RWPE1 (cell line): ENCODE measurements at regions not wholly inside any gene's neighbourhood (a gene's known extent, or its start where the extent isn't known, plus 50 kb on each side); places are given as distances from the start of the nearest gene placed in this dataset.

Source experiments
- CTCF ChIA-PET: fragments of 350-600 bp; sonication (Branson Sonifier 250); formaldehyde crosslinking; extraction: SDS; loops from one replicate; lab custom pipeline; 2021; lab: Yijun Ruan, JAX
- POLR2A ChIA-PET: fragments of 400-600 bp; formaldehyde crosslinking; extraction: SDS; loops from one replicate; lab custom pipeline; 2020; ENCODE audit warnings: antibody characterized with exemption; ENCODE audit not compliant: low non-redundant PET; lab: Yijun Ruan, JAX
- DNase-seq: peaks from one replicate; pipeline ENCODE4 v3.0.0; 2012; ENCODE audit warnings: low spot score
- H3K27ac ChIP-seq: fragments of 450-650 bp; 2 replicates; pipeline ENCODE4 v1.5.1; 2017
- TF ChIP-seq, protein P1 (sequence below): fragments of 450-650 bp; conservative IDR thresholded peaks from 2 replicates; pipeline ENCODE4 v1.5.1; 2017; ENCODE audit warnings: low read depth, mild to moderate bottlenecking

DNA sequence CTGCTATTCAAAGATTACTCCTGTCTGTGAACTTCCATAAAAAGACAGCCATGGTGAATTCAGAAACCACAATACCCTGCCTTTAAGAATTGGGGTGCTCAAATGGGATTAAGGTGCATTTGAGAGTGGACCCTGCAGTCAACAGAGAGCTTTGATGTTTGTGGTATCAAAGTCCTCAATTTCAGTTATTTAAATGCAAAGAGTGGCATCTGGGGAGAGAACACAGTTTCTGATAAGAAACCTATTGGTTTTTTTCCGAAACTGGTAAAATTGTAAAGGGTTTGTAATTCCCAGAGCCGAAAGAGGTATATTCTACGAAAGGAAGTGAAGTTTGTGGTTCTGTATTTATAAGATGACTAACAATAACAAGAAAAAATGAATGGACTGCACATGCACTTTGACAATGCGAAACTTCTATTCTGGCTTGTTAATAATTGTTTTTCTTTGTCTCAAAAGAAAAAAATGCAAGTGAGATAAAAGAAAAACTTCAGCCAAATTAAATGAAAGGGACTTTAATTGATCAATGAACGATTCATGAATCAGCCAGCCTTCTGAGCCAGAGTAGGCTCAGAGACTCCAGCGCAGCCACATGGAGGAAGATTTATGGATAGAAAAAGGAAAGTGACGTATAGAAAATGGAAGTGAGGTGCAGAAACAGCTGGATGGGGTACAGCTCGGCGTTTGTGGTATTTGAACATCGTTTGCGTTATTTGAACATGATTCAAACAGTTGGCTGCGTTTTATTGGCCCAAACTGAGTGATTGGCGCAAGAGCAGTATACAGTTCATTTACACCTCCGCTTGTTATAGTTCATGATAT lies 70.5 kb upstream of the DUSP22 start:
- CTCF ChIA-PET, result interaction anchor here (1.0 kb wide), 1 partner anchor 64 kb away, joined by 3 read pairs; no protein-coding TSS in a partner anchor
- DNase-seq, result no peak
- H3K27ac ChIP-seq, result no peak overlapping the region
- POLR2A ChIA-PET, result no interaction called here
- TF ChIP-seq, protein P1, sequence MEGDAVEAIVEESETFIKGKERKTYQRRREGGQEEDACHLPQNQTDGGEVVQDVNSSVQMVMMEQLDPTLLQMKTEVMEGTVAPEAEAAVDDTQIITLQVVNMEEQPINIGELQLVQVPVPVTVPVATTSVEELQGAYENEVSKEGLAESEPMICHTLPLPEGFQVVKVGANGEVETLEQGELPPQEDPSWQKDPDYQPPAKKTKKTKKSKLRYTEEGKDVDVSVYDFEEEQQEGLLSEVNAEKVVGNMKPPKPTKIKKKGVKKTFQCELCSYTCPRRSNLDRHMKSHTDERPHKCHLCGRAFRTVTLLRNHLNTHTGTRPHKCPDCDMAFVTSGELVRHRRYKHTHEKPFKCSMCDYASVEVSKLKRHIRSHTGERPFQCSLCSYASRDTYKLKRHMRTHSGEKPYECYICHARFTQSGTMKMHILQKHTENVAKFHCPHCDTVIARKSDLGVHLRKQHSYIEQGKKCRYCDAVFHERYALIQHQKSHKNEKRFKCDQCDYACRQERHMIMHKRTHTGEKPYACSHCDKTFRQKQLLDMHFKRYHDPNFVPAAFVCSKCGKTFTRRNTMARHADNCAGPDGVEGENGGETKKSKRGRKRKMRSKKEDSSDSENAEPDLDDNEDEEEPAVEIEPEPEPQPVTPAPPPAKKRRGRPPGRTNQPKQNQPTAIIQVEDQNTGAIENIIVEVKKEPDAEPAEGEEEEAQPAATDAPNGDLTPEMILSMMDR, result no peak

- TF ChIP-seq, protein P1, result no peak
- H3K27ac ChIP-seq, result no peak overlapping the region
- DNase-seq, result no peak
- POLR2A ChIA-PET, result no interaction called here
- CTCF ChIA-PET, result interaction anchor here (1.0 kb wide), 1 partner anchor 63 kb away, joined by 3 read pairs; no protein-coding TSS in a partner anchor
Observed at GRCh38 chr6:222468-222867, 69.8 kb upstream of the DUSP22 start.

- TF ChIP-seq, protein P1, result no peak
- ChIA-PET POLR2A (no interaction called here), CTCF (interaction anchor here (0.7 to 1.0 kb wide), 2 partner anchors 34 to 62 kb away, joined by 3 read pairs; no protein-coding TSS in a partner anchor)
- no peak overlapping the region for H3K27ac ChIP-seq
- no peak for DNase-seq
Observed at GRCh38 chr6:223136-223535, 69.2 kb upstream of the DUSP22 start.

DNA sequence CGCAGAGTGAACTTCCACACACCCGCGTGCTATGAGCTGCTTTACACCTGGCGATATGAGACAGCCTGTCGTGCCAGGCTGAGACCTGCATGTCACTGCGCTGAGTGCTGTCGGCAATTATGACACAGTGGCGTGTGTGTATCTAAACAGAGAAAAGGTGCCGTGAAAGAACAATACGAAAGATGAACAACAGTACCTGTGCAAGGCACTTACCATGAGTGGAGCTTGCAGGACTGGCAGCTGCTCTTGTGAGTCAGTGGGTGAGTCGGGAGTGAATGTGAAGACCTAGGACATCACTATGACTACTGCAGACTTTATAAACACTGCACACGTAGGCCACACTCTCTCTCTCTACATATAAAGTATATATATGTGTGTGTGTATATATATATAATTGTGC lies 68.5 kb upstream of the DUSP22 start:
- TF ChIP-seq, protein P1, result no peak
- peak; percentile 39 for DNase-seq
- ChIA-PET POLR2A (interaction anchor here (0.6 kb wide), 1 partner anchor 22 kb away, joined by 4 read pairs; no protein-coding TSS in a partner anchor), CTCF (interaction anchor here (0.7 kb wide), 1 partner anchor 34 kb away, joined by 3 read pairs; no protein-coding TSS in a partner anchor)
- no peak overlapping the region for H3K27ac ChIP-seq

DNA sequence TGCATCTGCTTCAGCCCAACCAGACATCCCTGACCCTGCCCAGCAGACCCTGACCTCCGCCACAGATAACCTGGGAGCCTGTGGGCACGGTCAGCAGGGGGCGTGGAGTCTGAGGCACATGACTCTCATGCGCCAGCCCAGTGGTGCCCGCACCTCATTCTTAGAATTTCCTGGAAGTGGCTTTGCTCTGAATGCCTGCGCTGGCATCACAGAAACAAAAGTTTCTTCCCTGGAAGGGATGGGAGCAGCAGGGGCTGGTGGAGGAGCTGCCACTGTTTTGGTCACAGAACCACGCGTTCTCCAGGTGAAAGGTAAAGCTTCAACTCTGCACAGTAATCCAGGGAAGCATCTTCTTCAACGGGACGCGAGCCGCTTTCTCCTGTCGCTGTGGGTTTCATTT lies 67.9 kb upstream of the DUSP22 start:
- H3K27ac ChIP-seq, result peak overlapping the region; percentile 91
- ChIA-PET POLR2A (interaction anchor here (0.6 kb wide), 1 partner anchor 23 kb away, joined by 4 read pairs; no protein-coding TSS in a partner anchor), CTCF (no interaction called here)

GRCh38 chr6:225121-225721 lies 67.1 kb upstream of the DUSP22 start:
- DNase-seq, result peak; percentile 77
- TF ChIP-seq, protein P1, result no peak
- POLR2A ChIA-PET, result no interaction called here
- CTCF ChIA-PET, result interaction anchor here (0.6 kb wide), 1 partner anchor 44 kb away, joined by 4 read pairs; no protein-coding TSS in a partner anchor
- peak overlapping the region; percentile 91 for H3K27ac ChIP-seq

More for the DNA sequence above, 67.9 kb upstream of the DUSP22 start:
- no peak for DNase-seq
- TF ChIP-seq, protein P1, result no peak
